Nephron (organoid): ENCODE measurements at regions not wholly inside any gene's neighbourhood (a gene's known extent, or its start where the extent isn't known, plus 50 kb on each side); places are given as distances from the start of the nearest gene placed in this dataset.

Source experiments
- H3K27ac Mint-ChIP-seq, 3 experiments: 2 replicates each; pipeline ENCODE4 v1.8.0; 2020; ENCODE audit warnings: mixed read lengths in 3 of 3, mild to moderate bottlenecking in 2 of 3, moderate library complexity in 1 of 3
- H3K27me3 Mint-ChIP-seq: 2 replicates; pipeline ENCODE4 v1.8.0; 2021; ENCODE audit warnings: low read depth, mild to moderate bottlenecking, moderate library complexity, mixed read lengths
- H3K36me3 Mint-ChIP-seq: 2 replicates; pipeline ENCODE4 v1.8.0; 2020; ENCODE audit warnings: low read depth, mixed read lengths
- H3K4me1 Mint-ChIP-seq: 2 replicates; pipeline ENCODE4 v1.8.0; 2020; ENCODE audit warnings: mixed read lengths
- H3K4me3 Mint-ChIP-seq, 3 experiments: 2 replicates each; pipeline ENCODE4 v1.8.0; 2020; ENCODE audit warnings: mild to moderate bottlenecking in 3 of 3, mixed read lengths in 3 of 3, moderate library complexity in 2 of 3
- H3K9me3 Mint-ChIP-seq: 2 replicates; pipeline ENCODE4 v1.8.0; 2020; ENCODE audit warnings: mixed read lengths
- TF ChIP-seq, protein P1 (sequence below), 3 experiments: fragments of 200-600 bp; sonication (generic); IDR thresholded peaks; one replicate each; pipeline ENCODE4 v1.5.0; 2021; ENCODE audit warnings: antibody characterized with exemption in 3 of 3; ENCODE audit not compliant: unreplicated experiment in 3 of 3

DNA sequence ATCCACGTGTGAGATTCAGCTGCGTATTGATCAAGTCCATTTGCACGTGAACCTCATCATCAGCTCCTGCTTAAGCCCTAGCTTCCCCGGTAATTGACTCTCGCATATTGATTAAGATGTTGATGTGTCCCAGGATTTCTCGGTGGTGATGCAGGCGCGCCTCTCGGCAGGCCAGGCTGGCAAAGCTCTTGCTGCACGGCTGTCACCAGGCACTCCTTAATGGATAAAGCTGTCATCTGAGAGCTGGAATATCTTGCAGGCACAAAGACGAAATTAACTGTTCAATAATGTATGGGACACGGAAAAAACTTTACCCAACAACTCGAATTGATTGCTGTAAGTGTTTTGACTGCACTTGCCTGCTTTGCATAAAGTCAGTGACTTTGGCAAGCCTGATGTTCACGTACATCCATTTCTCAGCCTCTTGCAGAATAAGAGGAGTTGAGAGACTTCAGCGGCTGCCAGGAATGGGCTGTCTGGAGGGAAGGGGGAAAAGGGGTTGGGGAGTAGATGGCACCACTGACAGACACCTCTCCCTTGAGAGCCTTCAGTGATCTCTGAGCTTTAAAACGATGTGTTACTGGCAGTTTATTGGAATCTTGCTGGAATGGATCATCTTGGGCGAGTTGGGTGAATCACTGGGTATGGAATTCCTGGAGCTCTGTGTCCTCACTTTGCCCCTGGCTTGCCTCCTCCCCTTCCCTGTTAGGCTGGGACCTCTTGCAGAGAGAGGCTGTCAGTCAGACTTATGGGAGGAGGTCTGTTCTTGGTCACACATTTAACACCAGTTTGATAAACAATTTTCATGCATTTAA lies 650.3 kb downstream of the CCDC171 start:
- TF ChIP-seq, protein P1, sequence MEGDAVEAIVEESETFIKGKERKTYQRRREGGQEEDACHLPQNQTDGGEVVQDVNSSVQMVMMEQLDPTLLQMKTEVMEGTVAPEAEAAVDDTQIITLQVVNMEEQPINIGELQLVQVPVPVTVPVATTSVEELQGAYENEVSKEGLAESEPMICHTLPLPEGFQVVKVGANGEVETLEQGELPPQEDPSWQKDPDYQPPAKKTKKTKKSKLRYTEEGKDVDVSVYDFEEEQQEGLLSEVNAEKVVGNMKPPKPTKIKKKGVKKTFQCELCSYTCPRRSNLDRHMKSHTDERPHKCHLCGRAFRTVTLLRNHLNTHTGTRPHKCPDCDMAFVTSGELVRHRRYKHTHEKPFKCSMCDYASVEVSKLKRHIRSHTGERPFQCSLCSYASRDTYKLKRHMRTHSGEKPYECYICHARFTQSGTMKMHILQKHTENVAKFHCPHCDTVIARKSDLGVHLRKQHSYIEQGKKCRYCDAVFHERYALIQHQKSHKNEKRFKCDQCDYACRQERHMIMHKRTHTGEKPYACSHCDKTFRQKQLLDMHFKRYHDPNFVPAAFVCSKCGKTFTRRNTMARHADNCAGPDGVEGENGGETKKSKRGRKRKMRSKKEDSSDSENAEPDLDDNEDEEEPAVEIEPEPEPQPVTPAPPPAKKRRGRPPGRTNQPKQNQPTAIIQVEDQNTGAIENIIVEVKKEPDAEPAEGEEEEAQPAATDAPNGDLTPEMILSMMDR (IDR thresholded peaks at IDR 0.05; ENCODE audit: unreplicated experiment in 3 of 3) = no peak
- peak overlapping the region; percentile 41 to 74 (median 73) for H3K27ac Mint-ChIP-seq
- H3K4me3 Mint-ChIP-seq = no peak overlapping the region
- no peaks in the 10 kb centered on the region for H3K27me3 Mint-ChIP-seq
- H3K36me3 Mint-ChIP-seq = no peaks in the 10 kb centered on the region
- no peaks in the 10 kb centered on the region for H3K9me3 Mint-ChIP-seq
- peaks cover 57% of the 10 kb centered on the region for H3K4me1 Mint-ChIP-seq

DNA sequence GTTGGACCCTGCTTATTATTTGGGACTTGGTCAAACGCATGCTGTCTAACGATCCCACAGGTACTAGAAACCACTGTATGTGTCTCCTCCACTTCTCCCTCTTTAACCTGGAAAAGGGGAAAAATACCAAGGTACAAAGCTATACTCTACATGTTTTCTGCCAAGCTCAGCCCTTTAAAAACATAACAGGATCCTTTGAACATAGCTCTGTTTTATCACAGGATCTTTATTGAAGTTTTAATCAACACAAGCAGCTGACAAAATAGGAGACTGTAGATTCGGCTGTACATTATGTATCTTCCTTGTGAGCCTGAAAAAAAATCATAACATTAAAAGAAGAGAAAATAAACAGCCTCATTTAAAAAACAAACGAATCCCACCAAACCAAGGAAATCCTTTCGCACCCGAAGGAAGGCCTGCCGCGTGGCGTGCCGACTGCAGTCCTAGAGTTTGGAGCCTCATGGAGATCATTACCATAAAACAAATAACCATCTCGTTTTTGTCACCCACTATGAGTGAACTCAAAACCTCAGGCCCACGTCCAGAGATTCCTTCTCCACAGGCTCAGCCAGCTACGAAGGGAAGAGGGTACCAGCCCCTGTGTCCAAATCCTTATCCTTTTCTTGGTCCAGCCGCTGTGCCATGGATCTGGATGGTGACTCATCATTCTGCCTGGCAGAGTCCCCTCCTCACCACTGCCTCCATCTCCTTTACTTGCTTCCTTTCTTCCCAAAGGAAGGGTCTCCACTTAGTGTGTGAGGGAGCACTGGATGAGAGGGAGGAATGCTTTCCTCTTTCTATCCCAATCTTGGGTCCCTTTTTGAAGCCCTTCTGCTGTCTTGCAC lies 651.1 kb downstream of the CCDC171 start:
- Mint-ChIP-seq H3K9me3 (no peaks in the 10 kb centered on the region), H3K4me3 (no peak overlapping the region), H3K4me1 (peaks cover 51% of the 10 kb centered on the region), H3K36me3 (no peaks in the 10 kb centered on the region), H3K27me3 (no peaks in the 10 kb centered on the region), H3K27ac (peak overlapping the region; percentile 41 to 74 (median 73))
- TF ChIP-seq, protein P1 (IDR thresholded peaks at IDR 0.05; ENCODE audit: unreplicated experiment in 3 of 3) = no peak

DNA sequence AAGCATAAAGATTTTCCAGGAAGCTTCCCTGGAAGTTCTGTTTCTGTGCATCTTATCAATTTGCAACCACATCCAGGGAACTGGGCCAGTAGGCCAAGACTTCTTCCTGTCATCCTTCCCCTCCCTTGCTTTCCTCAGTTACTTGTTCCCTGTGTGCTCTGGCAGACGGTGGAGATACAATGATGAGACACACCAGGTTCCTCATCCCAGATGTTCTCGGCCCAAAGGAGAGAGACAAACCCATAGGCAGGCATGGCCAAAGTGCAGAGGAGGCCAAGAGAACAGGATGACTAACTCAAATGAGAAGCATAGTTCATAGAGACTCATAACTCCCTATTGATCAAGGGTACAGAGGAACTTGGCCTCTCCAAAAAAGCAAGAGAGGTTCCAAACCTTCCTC lies 652.6 kb downstream of the CCDC171 start:
- Mint-ChIP-seq H3K27me3 (no peaks in the 10 kb centered on the region), H3K4me1 (peaks cover 47% of the 10 kb centered on the region), H3K4me3 (no peak overlapping the region), H3K36me3 (peaks cover 4% of the 10 kb centered on the region), H3K27ac (peak overlapping the region; percentile 2 to 98 (median 40)), H3K9me3 (peaks cover 4% of the 10 kb centered on the region)
- TF ChIP-seq, protein P1 (IDR thresholded peaks at IDR 0.05; ENCODE audit: unreplicated experiment in 3 of 3) = no peak

GRCh38 chr9:16206518-16206917 lies 653.7 kb downstream of the CCDC171 start:
- Mint-ChIP-seq H3K27ac (peak overlapping the region; percentile 59 to 98 (median 86)), H3K9me3 (peaks cover 4% of the 10 kb centered on the region)

GRCh38 chr9:16207161-16207560 lies 654.3 kb downstream of the CCDC171 start:
- TF ChIP-seq, protein P1 (IDR thresholded peaks at IDR 0.05; ENCODE audit: unreplicated experiment in 3 of 3) = no peak
- H3K27ac Mint-ChIP-seq = peak overlapping the region; percentile 86 to 98 (median 93)
- H3K27me3 Mint-ChIP-seq = no peaks in the 10 kb centered on the region
- peaks cover 4% of the 10 kb centered on the region for H3K9me3 Mint-ChIP-seq
- H3K4me1 Mint-ChIP-seq = peaks cover 51% of the 10 kb centered on the region
- H3K4me3 Mint-ChIP-seq = peak overlapping the region in 2 of 3 experiments; percentile 9 to 40
- peaks cover 4% of the 10 kb centered on the region for H3K36me3 Mint-ChIP-seq

More at GRCh38 chr9:16206518-16206917, 653.7 kb downstream of the CCDC171 start:
- TF ChIP-seq, protein P1 (IDR thresholded peaks at IDR 0.05; ENCODE audit: unreplicated experiment in 3 of 3) = no peak
- Mint-ChIP-seq H3K4me1 (peaks cover 47% of the 10 kb centered on the region), H3K4me3 (no peak overlapping the region), H3K27me3 (no peaks in the 10 kb centered on the region), H3K36me3 (peaks cover 4% of the 10 kb centered on the region)
